Right lobe of liver (tissue), 6 donors: ENCODE measurements at regions not wholly inside any gene's neighbourhood (a gene's known extent, or its start where the extent isn't known, plus 50 kb on each side); places are given as distances from the start of the nearest gene placed in this dataset.
A peak's percentile ranks its signal among the peaks of the same experiment; 100 is the strongest.

Source experiments
- ATAC-seq, 4 donors: fragments of 200-7000 bp; cut with Tn5 transposase; one replicate each; pipeline ENCODE4 v1.9.1; 2020; ENCODE audit warnings: mild to moderate bottlenecking in 4 of 4, moderate library complexity in 4 of 4
- DNase-seq, 3 donors: peaks; one replicate each; pipeline ENCODE4 v3.0.0-alpha.2; 2020
- H3K27ac ChIP-seq, 3 donors: fragments of 200-600 bp; one replicate each; pipeline ENCODE4 v1.8.0; 2022
- H3K27me3 ChIP-seq, 2 donors: fragments of 200-600 bp; one replicate each; pipeline ENCODE4 v1.8.0; 2022
- H3K36me3 ChIP-seq, 4 donors: fragments of 200-600 bp; sonication (generic) in 1 of 4; one replicate each; pipeline versions ENCODE4 v1.5.1 to v1.8.0; 2017 to 2022; ENCODE audit warnings: control low read depth in 1 of 4
- H3K4me1 ChIP-seq, 4 donors: fragments of 200-600 bp; sonication (generic) in 1 of 4; one replicate each; pipeline versions ENCODE4 v1.5.1 to v1.8.0; 2017 to 2022; ENCODE audit warnings: control low read depth in 1 of 4
- H3K4me3 ChIP-seq, 3 donors: fragments of 200-600 bp; one replicate each; pipeline ENCODE4 v1.8.0; 2022
- H3K9me3 ChIP-seq, 4 donors: fragments of 200-600 bp; sonication (generic) in 1 of 4; one replicate each; pipeline versions ENCODE4 v1.5.1 to v1.8.0; 2017 to 2022; ENCODE audit warnings: control low read depth in 1 of 4
- POLR2A ChIP-seq: fragments of 450-650 bp; IDR thresholded peaks from one replicate; pipeline ENCODE4 v1.6.1; 2017; ENCODE audit warnings: antibody characterized with exemption, mild to moderate bottlenecking
- WGBS: methylation state at CpG from one replicate; pipeline ENCODE4 v1.1.6; 2018; ENCODE audit warnings: low coverage, low lambda C conversion rate; ENCODE audit not compliant: insufficient coverage; ENCODE audit errors: missing lambda C conversion rate; 5-methylcytosine and 5-hydroxymethylcytosine counted together
- intact Hi-C, 2 donors: fragments of 100-400 bp; cut with DNase I; formaldehyde crosslinking; loops; one replicate each; pipeline versions ENCODE4 v1.11.2 to v1.14.1; 2022
- TF ChIP-seq, protein P1 (sequence below), 4 donors: fragments of 200-600 bp in 3 of 4; fragments of 450-650 bp in 1 of 4; IDR thresholded peaks; one replicate each; pipeline versions ENCODE4 v1.5.1 to v1.8.0; 2016 to 2022; ENCODE audit warnings: antibody characterized with exemption in 4 of 4, mild to moderate bottlenecking in 2 of 4
- donor health status: DM: no; HTN: yes; CAD: no.
- donor health status: DM: no; HTN: no; CAD: no.
- donor health status: DM: no; HTN: no; CAD: no.
- donor health status: DM: no; HTN: yes; CAD: no.
- donor health status: DM: no; HTN: yes; CAD: no.

DNA sequence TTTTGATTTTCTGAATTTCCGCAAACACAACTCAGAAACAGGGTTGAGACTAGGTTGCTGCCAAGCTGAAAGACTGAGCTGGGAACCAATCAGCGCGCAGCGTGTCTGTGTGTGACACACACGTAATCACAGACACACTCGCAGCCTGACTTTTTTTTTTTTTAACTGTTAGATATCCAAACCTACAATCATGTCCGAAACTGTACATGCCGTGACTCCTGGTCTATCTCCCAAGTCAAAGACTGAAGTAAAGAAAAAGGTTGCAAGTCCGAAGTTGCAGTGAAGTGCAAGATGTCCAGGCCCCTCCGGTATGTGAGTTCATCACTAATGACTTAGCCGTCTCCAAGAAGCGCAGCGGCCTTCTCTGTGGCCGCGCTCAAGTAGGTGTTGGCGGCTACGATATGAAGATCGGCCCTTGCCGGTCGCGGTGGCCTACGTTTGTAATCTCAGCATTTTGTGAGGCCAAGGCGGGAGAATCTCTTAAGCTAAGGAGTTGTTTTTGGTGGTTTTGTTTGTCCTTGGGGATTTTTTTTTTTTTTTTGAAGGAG lies 108.2 kb downstream of the HFE start:
- peak overlapping the region; percentile 47 to 69 (median 61) for H3K4me3 ChIP-seq
- H3K27ac ChIP-seq, result peak overlapping the region; percentile 41 to 88 (median 69)
- 9% methylated on average over 19 of the region's 23 CpGs for WGBS
- H3K36me3 ChIP-seq, result no peaks in the 10 kb centered on the region
- H3K4me1 ChIP-seq, result peaks cover 0 to 20% (median 3%) of the 10 kb centered on the region in 4 donors
- intact Hi-C loops, result no loop called here
- peak; percentile 91 to 97 (median 93) for DNase-seq
- no peaks in the 10 kb centered on the region for H3K9me3 ChIP-seq
- peak; percentile 66 to 76 (median 68) for ATAC-seq
- TF ChIP-seq, protein P1, sequence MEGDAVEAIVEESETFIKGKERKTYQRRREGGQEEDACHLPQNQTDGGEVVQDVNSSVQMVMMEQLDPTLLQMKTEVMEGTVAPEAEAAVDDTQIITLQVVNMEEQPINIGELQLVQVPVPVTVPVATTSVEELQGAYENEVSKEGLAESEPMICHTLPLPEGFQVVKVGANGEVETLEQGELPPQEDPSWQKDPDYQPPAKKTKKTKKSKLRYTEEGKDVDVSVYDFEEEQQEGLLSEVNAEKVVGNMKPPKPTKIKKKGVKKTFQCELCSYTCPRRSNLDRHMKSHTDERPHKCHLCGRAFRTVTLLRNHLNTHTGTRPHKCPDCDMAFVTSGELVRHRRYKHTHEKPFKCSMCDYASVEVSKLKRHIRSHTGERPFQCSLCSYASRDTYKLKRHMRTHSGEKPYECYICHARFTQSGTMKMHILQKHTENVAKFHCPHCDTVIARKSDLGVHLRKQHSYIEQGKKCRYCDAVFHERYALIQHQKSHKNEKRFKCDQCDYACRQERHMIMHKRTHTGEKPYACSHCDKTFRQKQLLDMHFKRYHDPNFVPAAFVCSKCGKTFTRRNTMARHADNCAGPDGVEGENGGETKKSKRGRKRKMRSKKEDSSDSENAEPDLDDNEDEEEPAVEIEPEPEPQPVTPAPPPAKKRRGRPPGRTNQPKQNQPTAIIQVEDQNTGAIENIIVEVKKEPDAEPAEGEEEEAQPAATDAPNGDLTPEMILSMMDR (IDR thresholded peaks at IDR 0.05), result no peak
- no peak for TF ChIP-seq POLR2A
- no peaks in the 10 kb centered on the region for H3K27me3 ChIP-seq

DNA sequence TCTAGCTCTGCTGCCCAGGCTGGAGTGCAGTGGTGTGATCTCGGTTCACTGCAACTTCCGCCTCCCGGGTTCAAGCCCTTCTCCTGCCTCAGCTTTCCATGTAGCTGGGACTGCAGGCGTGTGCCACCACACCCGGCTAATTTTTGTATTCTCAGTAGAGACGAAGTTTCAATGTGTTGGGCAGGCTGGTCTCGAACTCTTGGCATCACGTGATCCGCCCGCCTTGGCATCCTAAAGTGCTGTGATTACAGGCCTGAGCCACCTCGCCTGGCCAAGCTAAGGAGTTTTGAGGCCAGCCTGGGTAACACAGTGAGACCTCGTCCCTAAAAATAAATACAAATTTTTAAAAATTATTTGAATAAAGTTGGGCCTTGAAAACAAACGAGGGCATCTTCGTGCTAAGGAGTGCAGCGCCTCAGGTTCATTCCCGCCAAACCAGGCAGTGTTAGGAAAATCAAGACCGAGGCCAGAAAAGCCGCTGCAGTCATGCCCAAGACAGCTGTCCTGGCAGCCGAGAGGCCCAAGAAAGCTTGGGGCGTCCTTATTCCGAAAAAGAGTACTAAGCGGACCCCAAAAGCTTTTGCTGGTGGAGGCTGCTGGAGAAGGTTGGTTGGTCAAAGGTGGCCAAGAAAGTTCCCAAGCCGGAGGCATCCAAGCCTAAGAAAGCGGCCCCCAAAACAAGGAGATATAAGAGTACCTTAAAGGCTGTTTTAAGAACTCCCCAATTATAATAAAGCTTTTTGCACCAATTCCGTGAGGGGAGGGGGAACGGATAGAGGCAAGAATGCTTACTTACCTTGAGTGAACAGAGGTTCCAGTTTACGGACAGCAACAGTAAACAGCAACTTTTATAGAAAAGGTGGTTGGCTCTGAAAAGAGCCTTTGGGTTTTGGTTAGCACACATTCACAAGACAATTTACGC lies 109.0 kb downstream of the HFE start:
- DNase-seq (no peak), ATAC-seq (no peak)
- TF ChIP-seq POLR2A, result no peak
- TF ChIP-seq, protein P1 (IDR thresholded peaks at IDR 0.05), result no peak
- H3K9me3 ChIP-seq, result no peaks in the 10 kb centered on the region
- H3K36me3 ChIP-seq, result no peaks in the 10 kb centered on the region
- intact Hi-C loops, result no loop called here
- 36% methylated on average over 27 of the region's 28 CpGs for WGBS
- peak overlapping the region; percentile 54 to 88 (median 69) for H3K27ac ChIP-seq
- no peaks in the 10 kb centered on the region for H3K27me3 ChIP-seq
- H3K4me3 ChIP-seq, result peak overlapping the region; percentile 47 to 69 (median 61)
- H3K4me1 ChIP-seq, result peaks cover 0 to 20% (median 3%) of the 10 kb centered on the region in 4 donors

DNA sequence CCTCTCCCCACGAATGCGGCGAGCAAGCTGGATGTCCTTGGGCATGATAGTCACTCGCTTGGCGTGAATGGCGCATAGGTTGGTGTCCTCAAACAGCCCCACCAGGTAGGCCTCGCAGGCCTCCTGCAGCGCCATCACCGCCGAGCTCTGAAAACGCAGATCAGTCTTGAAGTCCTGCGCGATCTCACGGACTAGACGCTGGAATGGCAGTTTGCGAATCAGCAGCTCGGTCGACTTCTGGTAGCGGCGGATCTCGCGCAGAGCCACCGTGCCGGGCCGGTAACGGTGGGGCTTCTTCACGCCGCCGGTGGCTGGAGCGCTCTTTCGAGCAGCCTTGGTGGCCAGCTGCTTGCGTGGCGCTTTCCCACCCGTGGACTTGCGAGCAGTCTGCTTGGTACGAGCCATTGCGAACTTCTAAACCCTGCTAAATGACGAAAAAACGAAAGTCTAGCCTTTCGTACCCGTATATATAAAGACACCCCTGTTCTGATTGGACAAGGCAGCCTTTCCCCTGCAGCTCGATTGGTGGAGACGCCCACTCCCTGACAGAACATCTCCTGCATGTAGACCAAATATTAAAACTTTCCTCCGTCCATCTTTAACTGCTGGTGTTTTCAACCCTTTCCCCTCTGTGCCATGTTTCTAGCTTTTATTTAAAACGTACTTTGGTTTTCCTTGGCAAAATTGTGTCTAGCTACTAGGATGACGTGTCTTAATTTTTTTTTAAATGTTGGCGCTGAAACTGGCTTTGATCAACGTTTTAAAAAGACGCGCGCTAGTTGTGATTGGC lies 109.8 kb downstream of the HFE start:
- ATAC-seq (peak; percentile 47 to 62 (median 50)), DNase-seq (peak; percentile 67 to 76 (median 74))

DNA sequence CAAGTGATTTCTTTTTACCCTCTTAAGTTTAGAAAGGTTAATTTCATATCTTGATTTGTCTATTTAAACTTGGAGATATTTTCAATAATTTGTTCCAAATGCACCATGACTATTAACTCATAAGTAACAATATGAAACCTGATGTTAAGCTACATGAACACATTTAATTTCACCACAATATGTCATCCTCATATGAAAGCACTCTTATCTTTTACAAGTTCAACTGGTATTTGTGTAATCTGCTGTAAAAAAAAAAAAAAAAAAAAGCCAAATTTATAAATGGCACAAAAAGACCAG lies 110.4 kb downstream of the HFE start:
- peak overlapping the region in 2 of 3 donors; percentile 69 to 88 for H3K27ac ChIP-seq

More for the DNA sequence above, 109.8 kb downstream of the HFE start:
- Histone ChIP-seq H3K36me3 (no peaks in the 10 kb centered on the region), H3K27ac (peak overlapping the region; percentile 54 to 88 (median 69)), H3K27me3 (no peaks in the 10 kb centered on the region), H3K4me3 (peak overlapping the region; percentile 47 to 69 (median 61)), H3K9me3 (no peaks in the 10 kb centered on the region), H3K4me1 (peaks cover 0 to 20% (median 3%) of the 10 kb centered on the region in 4 donors)
- under 1% methylated on average over 20 of the region's 51 CpGs for WGBS
- TF ChIP-seq POLR2A, result peak; percentile 80
- TF ChIP-seq, protein P1 (IDR thresholded peaks at IDR 0.05), result no peak
- intact Hi-C loops, result no loop called here

More for the DNA sequence above, 110.4 kb downstream of the HFE start:
- DNase-seq (no peak), ATAC-seq (no peak)
- Histone ChIP-seq H3K36me3 (no peaks in the 10 kb centered on the region), H3K27me3 (no peaks in the 10 kb centered on the region), H3K9me3 (no peaks in the 10 kb centered on the region), H3K4me1 (peaks cover 0 to 20% (median 3%) of the 10 kb centered on the region in 4 donors), H3K4me3 (peak overlapping the region; percentile 47 to 69 (median 61))
- intact Hi-C loops, result no loop called here
- no peak for TF ChIP-seq POLR2A
- TF ChIP-seq, protein P1 (IDR thresholded peaks at IDR 0.05), result no peak
